Erythroblast (primary cell): ENCODE measurements at regions not wholly inside any gene's neighbourhood (a gene's known extent, or its start where the extent isn't known, plus 50 kb on each side); places are given as distances from the start of the nearest gene placed in this dataset.

ENCODE experiments used
- GATA1 ChIP-seq: IDR thresholded peaks from 2 replicates; pipeline ENCODE4 v1.6.1; 2011; ENCODE audit warnings: low read depth, mild to moderate bottlenecking, control low read depth, low read length, moderate library complexity
- POLR2A ChIP-seq: IDR thresholded peaks from 2 replicates; pipeline ENCODE4 v1.6.1; 2011; ENCODE audit warnings: mild to moderate bottlenecking, low read length

DNA sequence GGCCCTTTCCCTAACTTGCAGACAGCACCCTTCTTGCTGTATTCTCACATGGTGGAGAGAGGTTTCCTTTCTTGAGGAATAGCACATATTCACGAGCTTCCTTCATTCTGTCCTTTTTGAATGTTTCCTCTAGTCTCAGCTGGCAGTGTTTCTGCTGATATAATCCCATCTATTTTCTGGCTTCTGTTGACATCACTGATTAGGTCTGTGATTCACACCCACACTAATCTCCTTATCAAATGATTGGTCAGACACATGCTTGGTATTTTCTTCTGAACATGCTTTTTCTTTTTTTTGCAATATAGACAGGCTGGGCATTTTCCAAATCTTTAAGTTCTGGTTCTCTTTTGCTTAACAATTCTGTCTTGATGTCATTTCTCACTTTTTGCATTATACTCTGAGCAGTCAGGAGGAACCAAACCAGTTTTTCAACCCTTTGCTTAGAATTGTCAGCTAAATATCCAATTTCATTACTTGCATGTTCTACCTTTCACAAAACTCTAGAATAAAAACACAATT lies 65.4 kb downstream of the OXSM start:
- TF ChIP-seq POLR2A (no peak), GATA1 (no peak)
